GM12874 (cell line): ENCODE measurements at regions not wholly inside any gene's neighbourhood (a gene's known extent, or its start where the extent isn't known, plus 50 kb on each side); places are given as distances from the start of the nearest gene placed in this dataset.

ENCODE experiments used
- CTCF ChIP-seq: IDR thresholded peaks from 2 replicates; pipeline ENCODE4 v1.5.1; 2011; ENCODE audit warnings: low read depth, mild to moderate bottlenecking, control low read depth, low read length, moderate library complexity; ENCODE audit not compliant: insufficient read depth

GRCh38 chr4:137122876-137123275 is 409.4 kb downstream of the PCDH18 start:
- TF ChIP-seq CTCF = no peak

GRCh38 chr4:137116144-137116543 is 416.1 kb downstream of the PCDH18 start:
- no peak for TF ChIP-seq CTCF

GRCh38 chr4:137106733-137107132 is 425.6 kb downstream of the PCDH18 start:
- TF ChIP-seq CTCF = no peak

GRCh38 chr4:137106287-137106686 is 426.0 kb downstream of the PCDH18 start:
- TF ChIP-seq CTCF = no peak

GRCh38 chr4:137090951-137091350 is 441.3 kb downstream of the PCDH18 start:
- TF ChIP-seq CTCF = no peak

- no peak for TF ChIP-seq CTCF
Observed at GRCh38 chr4:137083571-137084135, 448.6 kb downstream of the PCDH18 start.

- TF ChIP-seq CTCF = no peak
Observed at GRCh38 chr4:137082061-137082460, 450.2 kb downstream of the PCDH18 start.
